Right kidney (tissue), 1 donor: ENCODE measurements at regions not wholly inside any gene's neighbourhood (a gene's known extent, or its start where the extent isn't known, plus 50 kb on each side); places are given as distances from the start of the nearest gene placed in this dataset.

Experiments
- DNase-seq: peaks from one replicate; pipeline ENCODE4 v3.0.0-alpha.2; 2016

DNA sequence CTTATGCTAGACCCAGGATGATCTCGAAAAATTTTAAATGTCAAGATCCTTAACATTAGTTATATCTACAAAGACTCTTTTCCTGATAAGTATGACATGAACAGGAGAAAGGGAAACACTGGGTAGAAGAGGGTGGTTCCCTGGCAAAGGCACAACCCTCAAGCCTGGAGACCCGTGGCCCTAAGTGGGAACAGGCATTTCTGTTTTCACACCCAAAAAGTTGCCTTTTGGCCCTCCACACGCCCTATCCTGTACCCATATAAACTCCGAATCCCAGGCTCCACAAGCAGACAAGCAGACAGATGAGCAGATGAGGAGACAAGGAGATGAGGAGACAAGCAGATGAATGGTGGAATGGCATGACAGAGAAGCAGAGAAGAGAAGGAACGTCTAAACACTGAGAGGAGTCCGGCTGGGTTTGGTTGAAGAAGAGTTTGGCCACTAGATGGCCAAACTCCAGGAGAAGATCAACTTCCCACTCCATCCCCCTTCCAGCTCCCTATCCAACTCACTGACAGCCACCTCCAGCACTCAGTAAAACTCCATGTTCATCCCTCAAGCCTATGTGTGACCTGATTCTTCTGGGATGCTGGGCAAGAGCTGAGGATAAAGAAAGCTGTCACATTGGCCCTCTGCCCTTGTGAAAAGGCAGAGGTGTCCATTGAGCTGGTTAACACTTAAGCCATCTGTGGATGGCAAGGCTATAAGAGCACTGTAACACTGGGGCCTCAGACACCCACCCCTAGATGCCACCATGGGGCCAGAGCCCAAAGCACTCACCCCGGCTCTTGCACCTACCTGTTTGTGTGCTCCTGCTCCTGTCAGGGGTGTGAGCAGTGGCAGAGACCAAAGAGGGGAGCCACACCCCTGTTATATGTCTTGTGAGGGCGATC, 139.6 kb upstream of the FAM20A start:
- DNase-seq, result no peak

- peak; percentile 7 for DNase-seq
Observed at GRCh38 chr17:68737761-68738443, 136.7 kb upstream of the FAM20A start.

DNA sequence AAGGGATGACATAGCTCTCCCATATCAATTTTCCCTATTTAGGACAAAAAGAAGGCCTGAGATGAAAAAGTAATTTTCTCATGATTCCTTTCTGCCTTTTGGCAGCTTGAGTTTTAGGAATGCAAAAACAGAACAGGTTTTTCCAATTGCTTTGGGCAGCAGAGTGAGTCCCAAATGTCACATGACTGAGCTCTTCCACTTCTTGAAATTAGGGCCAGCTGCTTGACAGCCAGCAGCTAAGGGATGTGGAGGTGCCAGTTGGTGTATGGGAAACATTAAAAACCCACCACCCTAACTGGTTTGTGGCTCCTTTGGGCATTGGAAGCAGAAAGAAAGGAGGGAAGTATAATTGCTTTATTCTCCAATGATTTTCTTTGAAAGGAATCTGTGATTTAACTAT, 133.8 kb upstream of the FAM20A start:
- no peak for DNase-seq

GRCh38 chr17:68734187-68734900, 133.2 kb upstream of the FAM20A start:
- DNase-seq, result no peak

DNA sequence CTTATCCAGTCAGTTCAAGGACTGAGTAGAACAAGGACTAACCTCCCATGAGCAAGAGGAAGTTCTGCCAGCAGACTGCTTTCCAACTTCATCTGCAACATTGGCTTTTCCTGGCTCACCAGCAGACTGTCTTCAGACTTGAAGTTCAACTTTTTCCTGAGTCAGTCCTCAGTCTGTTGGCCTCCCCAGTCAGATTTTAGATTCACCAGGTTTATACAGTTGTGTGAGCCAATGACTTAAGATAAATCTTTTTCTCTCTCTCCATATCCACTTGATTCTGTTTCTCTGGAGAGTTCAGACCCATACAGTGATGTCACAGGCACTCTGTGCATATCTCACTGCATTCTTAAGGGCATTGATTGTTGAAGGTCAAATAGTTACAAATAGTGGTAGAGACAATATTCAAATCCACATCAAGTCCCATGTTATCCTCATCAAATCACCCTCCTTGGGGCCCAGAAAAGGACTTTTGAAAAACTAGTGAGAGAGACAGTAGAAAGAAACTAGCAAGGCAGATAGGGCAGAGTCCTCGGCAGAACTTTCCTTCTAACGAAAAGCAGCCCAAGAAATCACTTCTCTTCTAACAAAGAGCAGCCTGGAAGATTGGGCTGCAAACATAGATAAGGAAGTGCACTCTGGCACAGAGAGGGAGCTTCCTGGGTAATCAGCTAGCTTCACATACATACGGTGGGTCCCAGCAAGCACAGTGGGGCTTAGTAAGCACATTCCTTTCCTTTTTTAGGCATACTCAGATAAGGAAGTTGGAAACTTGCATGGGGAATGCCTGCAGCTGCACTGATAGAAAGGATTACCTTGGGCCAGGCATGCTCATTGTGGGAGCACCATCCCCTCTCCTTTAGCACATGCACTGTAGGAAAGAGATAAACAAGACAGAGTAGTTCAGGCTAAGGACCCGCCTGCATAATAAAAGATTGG, 132.3 kb upstream of the FAM20A start:
- DNase-seq, result no peak

DNA sequence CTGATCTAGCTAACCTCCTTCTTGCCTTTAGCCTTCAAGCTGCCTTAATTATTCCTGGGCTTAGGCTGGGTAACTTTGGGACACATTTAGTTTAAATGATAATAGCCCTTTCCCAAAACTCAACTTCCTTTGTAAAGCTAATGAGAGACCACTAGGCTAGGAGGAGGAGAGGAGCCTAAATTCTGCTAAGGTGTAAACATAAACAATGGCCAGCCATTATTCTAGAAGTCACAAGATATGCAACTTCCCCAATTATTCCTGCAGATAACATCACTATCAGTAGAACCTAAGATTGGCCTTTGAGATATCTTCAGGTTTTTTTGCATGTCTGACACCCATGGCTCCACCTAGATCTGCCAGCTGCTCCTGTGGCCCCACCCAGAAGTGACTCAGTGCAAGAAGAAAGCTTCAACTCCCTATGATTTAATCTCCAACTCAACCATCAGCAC, 131.2 kb upstream of the FAM20A start:
- DNase-seq, result no peak

GRCh38 chr17:68731465-68731864, 130.3 kb upstream of the FAM20A start:
- DNase-seq, result no peak

DNA sequence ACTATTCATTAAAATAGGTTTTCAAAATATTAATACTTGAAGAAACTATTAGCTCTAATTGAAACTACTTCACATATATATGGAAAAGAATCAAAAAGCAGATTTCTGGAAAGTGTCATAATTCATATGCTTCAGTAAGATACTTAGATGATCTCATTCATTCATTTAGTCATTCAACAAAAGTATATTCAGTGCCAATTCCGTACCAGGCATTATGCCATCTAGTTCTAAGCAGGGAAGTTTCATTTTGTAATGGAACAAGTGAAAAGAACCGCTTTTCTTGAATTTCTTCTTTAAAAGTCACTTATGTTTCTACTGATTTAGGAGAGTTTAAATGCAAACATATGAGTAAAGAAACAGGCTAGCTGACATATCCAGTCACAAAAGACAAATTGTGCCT, 118.3 kb upstream of the FAM20A start:
- no peak for DNase-seq

- DNase-seq, result no peak
Observed at GRCh38 chr17:68718926-68719325, 117.8 kb upstream of the FAM20A start.

GRCh38 chr17:68718465-68718864, 117.3 kb upstream of the FAM20A start:
- DNase-seq, result no peak

DNA sequence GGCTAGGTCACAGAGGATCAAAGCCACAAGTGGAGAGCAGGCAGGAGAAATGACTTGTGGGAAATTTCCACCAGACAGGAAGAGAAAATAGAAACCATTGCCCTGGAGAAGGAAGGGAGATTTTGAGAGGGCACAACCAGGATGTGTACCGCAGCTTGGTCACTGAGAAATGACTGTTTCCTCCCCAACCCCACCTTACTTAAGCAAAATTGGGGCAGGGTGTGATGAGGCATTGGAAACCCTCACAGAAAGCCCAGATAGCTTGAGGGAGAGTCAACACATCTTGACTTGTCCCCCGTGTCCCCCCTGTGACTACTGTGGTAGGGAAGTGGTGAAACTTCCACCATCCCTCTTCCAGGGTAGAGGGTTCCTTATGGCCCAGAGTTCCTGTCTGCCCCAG, 113.5 kb upstream of the FAM20A start:
- no peak for DNase-seq

- DNase-seq, result no peak
Observed at GRCh38 chr17:68711858-68712257, 110.7 kb upstream of the FAM20A start.

DNA sequence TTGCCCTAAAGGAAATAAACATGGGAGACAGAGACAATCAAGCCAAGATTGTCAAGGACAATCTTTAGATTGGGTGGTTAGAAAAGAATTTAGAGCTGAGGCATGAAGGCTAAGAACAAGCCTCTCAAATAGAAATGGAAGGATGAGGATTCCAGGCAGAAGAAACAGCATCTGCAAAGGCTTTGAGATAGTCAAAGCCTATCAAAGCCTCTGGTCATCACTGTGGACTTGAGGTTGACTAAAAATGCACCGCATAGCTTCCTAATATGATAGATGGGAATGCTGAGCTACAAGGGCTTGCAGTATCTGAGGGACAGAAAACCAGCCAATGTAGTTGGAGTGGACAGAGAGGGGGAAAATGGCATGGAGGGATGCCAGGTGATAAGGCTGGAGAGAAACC, 109.8 kb upstream of the FAM20A start:
- no peak for DNase-seq

GRCh38 chr17:68710035-68710780, 109.0 kb upstream of the FAM20A start:
- peak; percentile 21 for DNase-seq

- DNase-seq, result no peak
Observed at GRCh38 chr17:68709461-68709860, 108.3 kb upstream of the FAM20A start.

- DNase-seq, result peak; percentile 17
Observed at GRCh38 chr17:68707031-68707430, 105.9 kb upstream of the FAM20A start.

DNA sequence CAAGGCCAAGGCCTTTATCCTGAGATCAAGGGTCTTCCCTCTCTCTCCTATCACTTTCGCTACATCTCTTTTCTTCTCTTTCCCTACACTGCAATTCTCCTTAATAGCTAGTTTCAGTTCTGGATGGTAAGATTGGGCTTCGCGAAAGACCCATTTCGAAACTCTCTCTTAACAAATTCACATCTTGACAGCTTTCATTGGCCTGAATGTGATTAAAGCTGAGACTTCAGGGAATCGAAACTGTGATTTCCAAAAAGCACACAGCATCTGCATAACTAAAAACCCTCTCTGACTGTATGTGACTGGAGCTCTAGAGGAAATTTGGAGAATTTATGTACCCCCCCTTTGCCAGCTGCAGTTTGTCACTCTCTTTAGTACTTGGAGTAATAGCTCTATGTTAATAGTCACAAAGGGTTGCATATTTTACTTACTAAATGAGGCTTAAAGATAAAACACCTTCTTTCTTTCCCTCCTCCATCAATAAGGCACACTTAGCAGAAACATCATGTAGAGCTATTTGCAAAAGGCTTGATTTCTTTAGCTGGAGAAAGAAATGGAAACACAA, 105.3 kb upstream of the FAM20A start:
- DNase-seq, result no peak

DNA sequence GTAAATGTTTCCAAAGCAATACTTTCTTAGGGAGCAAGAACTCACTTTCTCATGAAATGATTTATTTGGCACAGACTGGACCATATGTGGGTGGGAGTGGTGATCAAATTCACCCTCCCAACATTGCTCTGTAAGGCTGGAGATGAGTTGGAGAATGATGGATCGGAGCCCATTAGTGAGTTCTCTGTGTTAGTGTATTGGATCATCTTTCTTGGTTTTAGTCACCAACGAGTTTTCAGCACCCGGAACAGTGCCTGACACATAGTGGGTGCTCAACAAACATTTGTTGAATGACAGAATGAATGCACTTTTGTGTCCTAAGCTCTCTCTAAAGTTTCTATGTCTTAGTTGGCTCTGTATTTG, 104.5 kb upstream of the FAM20A start:
- DNase-seq, result no peak

DNA sequence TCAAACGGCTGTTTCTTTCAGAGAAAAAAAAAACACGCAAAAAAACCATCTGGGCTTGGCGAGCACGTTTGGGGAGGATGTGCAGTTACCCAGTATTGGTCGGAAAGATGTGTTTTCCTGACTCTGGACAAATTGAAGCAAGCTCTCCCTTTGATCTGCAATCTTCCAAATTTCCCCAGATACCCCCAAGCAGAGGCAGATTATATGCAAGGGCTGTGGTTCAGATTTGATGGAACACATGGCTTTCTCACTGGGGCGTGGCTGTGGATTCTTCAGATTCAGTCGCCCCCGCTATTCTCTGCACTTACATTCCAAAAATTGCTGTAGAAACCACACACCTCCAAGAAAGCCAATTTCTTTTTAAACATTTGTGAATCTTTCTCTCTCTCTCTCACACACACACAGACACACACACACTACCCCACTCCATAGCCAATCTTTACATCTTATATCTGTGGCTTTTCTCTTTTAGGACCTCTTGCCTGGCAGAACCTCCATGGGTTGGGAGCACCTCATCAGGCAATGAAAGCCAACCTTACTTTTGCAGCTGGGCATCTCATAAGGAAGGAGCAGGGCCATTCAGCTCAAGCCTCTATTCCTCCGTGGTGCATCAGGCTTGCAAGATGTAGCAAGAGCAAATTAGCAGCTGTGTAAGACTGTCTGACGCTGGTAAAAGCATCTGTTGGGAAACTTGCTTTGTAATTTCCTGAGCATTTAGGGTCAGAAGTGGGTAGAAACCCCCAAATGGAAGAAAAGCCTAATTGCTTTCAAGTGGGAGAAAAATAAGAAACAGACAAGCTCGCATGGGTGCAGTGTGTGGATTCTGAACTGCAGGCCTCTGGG, 103.9 kb upstream of the FAM20A start:
- DNase-seq, result no peak

DNA sequence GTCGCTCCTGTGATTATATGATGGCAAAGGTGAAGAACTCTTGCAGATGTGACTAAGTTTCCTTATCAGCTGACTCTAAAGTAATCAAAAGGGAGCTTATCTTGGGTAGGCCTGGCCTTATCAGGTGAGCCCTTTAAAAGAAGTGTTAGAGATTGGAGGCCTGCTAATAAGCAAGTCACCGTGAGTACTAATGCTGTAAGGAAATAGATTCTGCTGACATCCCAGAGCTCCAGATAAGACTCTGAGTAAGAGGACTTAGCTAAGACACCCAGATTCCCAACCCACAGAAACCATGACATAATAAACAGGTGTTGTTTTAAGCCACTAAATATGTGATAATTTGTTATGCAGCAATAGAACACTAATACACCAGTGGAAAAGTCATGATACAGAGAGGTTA, 99.9 kb upstream of the FAM20A start:
- DNase-seq, result no peak
